ENCODE measurements at regions not wholly inside any gene's neighbourhood (a gene's known extent, or its start where the extent isn't known, plus 50 kb on each side); places are given as distances from the start of the nearest gene placed in this dataset.
A peak's percentile ranks its signal among the peaks of the same experiment; 100 is the strongest.

DNA sequence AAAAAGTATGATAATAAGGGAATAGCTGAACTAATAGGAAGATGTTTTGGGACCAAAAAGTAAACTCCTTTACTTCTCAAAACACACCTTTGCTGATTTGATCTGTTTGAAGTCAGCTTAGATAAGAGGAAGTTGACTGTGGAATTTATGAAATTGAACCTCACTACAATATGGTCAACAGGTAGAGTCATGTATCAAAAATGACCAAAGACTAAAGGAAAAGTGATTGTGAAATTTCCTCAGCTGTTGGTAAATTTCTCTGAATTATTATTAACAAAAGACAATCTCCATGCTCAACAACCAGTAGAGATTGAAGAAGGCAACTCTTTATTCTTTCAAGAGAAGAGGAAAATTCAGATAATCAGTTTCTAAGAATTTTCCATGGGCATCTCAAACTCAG is 826.5 kb downstream of the KCNA4 start:
- TF ChIP-seq, protein P1, sequence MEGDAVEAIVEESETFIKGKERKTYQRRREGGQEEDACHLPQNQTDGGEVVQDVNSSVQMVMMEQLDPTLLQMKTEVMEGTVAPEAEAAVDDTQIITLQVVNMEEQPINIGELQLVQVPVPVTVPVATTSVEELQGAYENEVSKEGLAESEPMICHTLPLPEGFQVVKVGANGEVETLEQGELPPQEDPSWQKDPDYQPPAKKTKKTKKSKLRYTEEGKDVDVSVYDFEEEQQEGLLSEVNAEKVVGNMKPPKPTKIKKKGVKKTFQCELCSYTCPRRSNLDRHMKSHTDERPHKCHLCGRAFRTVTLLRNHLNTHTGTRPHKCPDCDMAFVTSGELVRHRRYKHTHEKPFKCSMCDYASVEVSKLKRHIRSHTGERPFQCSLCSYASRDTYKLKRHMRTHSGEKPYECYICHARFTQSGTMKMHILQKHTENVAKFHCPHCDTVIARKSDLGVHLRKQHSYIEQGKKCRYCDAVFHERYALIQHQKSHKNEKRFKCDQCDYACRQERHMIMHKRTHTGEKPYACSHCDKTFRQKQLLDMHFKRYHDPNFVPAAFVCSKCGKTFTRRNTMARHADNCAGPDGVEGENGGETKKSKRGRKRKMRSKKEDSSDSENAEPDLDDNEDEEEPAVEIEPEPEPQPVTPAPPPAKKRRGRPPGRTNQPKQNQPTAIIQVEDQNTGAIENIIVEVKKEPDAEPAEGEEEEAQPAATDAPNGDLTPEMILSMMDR (IDR thresholded peaks at IDR 0.05; ENCODE audit: low read depth, low read length, missing control alignments), result no peak
- DNase-seq, result no peak
- Histone ChIP-seq H3K27me3 (replicated peaks) (no peaks in the 10 kb centered on the region), H3K36me3 (replicated peaks) (no peaks in the 10 kb centered on the region), H3K27ac (no peak overlapping the region), H3K4me3 (ENCODE audit: low read depth, low read length) (no peak overlapping the region)
- in situ Hi-C loops (cut with HindIII; ENCODE audit: low pct_ligation_motif_present, low sequenced_read_pairs), result no loop called here

DNA sequence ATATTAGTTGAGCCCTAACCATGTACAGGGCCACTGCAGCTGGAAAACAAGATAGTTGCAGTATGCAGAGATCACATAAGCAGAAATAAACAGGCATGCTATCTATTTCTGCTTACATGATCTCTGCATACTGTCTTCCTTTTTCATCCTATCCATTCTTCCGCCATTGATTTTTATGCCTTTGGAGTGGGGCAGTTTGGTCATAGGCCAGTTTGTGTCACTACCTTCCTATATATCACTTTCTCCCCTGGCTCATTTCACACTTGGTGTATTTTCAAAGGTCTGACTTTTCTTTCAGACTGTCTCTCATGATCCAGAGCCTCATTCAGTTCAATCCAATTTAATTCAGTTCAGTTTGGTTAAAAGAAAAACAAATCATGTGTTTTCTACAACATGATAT is 829.6 kb downstream of the KCNA4 start:
- Histone ChIP-seq H3K36me3 (replicated peaks) (no peaks in the 10 kb centered on the region), H3K27me3 (replicated peaks) (no peaks in the 10 kb centered on the region), H3K27ac (no peak overlapping the region), H3K4me3 (ENCODE audit: low read depth, low read length) (no peak overlapping the region)
- no peak for DNase-seq
- TF ChIP-seq, protein P1 (IDR thresholded peaks at IDR 0.05; ENCODE audit: low read depth, low read length, missing control alignments), result no peak
- in situ Hi-C loops (cut with HindIII; ENCODE audit: low pct_ligation_motif_present, low sequenced_read_pairs), result no loop called here

DNA sequence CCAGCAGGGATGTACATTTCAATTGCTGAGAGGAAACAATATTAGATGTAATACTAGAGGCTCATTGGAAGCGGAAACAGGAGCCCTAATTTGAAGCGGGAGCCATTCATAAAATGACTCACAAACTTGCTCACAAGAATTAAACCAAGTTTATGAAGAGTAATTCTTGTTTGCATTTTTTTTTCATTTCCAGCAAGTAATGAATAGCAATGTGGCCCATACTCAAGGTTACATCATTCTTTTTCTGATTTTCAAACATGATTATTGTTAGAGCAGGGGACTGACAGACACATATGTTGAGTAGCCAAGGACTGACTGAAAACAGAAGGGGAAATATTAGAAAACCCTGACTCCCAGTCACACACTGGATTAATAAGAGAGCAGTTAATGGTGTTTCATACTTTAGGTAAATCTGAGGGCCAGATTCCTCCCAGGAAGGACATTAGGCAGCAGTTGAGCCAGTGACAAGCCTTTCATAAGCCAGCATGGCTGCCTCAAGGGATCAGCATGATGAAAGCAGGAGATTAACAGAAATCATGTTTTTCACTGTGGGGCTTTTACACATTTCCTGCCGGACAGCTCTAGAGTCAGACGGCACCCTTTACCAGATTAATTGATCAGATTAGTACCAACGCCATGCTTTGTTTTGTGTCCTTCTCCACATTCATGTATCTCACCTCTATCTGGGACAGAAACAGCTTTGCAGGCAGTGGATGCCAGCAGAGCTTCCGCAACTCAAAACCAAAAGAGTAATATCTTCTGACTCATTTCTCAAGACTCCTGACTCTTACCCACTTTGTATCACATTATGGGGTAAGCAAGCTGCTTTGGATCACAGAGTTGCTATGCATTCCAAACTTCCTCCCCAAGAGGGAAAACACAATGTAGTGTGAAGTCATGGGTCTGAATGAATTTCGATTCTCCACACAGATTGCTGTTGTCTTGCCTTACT is 831.6 kb downstream of the KCNA4 start:
- H3K27ac ChIP-seq, result peak overlapping the region; percentile 90
- no peak overlapping the region for H3K4me3 ChIP-seq (ENCODE audit: low read depth, low read length)
- no peaks in the 10 kb centered on the region for H3K27me3 ChIP-seq (replicated peaks)
- no peaks in the 10 kb centered on the region for H3K36me3 ChIP-seq (replicated peaks)
- peak; percentile 92 for DNase-seq
- in situ Hi-C loops (cut with HindIII; ENCODE audit: low pct_ligation_motif_present, low sequenced_read_pairs), result no loop called here
- TF ChIP-seq, protein P1 (IDR thresholded peaks at IDR 0.05; ENCODE audit: low read depth, low read length, missing control alignments), result no peak

DNA sequence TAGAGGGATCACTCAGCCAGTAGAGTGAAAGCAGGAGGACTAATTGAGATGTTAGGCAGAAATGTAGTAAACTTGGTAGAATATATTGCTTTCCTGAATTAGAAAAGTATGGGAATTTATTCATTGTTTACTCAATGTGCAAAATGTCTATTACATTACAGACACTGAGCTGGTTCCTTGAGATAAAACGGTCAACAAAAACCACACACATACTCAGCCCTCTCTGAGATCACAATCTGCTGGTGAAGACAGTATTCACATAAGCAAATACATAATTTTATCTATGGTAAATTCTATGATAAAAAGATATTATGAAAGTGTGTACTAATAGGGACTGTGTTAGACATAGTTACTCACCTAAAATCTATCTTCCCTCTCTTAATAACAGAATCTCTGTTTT is 833.5 kb downstream of the KCNA4 start:
- Histone ChIP-seq H3K36me3 (replicated peaks) (no peaks in the 10 kb centered on the region), H3K4me3 (ENCODE audit: low read depth, low read length) (no peak overlapping the region), H3K27me3 (replicated peaks) (no peaks in the 10 kb centered on the region), H3K27ac (no peak overlapping the region)
- TF ChIP-seq, protein P1 (IDR thresholded peaks at IDR 0.05; ENCODE audit: low read depth, low read length, missing control alignments), result no peak
- in situ Hi-C loops (cut with HindIII; ENCODE audit: low pct_ligation_motif_present, low sequenced_read_pairs), result no loop called here
- DNase-seq, result peak; percentile 22

DNA sequence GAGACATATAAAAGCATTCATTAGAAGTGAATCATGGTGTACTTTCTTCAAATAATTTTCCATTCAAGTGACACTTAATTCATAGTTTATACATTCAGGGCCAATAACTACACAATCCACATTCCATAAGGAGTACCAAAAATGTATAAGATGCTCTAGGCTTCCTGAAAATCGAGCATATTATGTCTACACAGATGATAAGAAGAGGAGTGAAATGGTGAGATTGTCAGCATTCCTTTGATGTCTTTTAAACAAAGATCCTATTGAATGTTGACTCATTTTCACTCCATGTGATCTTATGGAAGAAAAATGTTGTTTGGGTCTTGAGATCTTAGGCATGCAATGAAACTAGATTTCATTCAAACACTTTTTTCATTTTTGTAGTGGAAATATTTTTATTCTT is 843.2 kb downstream of the KCNA4 start:
- DNase-seq, result peak; percentile 50
- H3K36me3 ChIP-seq (replicated peaks), result no peaks in the 10 kb centered on the region
- in situ Hi-C loops (cut with HindIII; ENCODE audit: low pct_ligation_motif_present, low sequenced_read_pairs), result no loop called here
- H3K4me3 ChIP-seq (ENCODE audit: low read depth, low read length), result no peak overlapping the region
- H3K27ac ChIP-seq, result peak overlapping the region; percentile 86
- TF ChIP-seq, protein P1 (IDR thresholded peaks at IDR 0.05; ENCODE audit: low read depth, low read length, missing control alignments), result no peak
- H3K27me3 ChIP-seq (replicated peaks), result no peaks in the 10 kb centered on the region

Data from brain microvascular endothelial cell (primary cell).